IPS-15b (cell line): ENCODE measurements at regions not wholly inside any gene's neighbourhood (a gene's known extent, or its start where the extent isn't known, plus 50 kb on each side); places are given as distances from the start of the nearest gene placed in this dataset.
"Not testable (repeated sequence)": the region's sequence is repeated elsewhere in the genome, so short reads cannot be mapped to it uniquely, and the experiment has no call there.

Experiments used
- H3K27me3 ChIP-seq: one replicate; pipeline ENCODE4 v1.6.1; 2013; ENCODE audit warnings: low read length; ENCODE audit not compliant: control insufficient read depth, insufficient read depth
- H3K36me3 ChIP-seq: one replicate; pipeline ENCODE4 v1.6.1; 2013; ENCODE audit warnings: low read length; ENCODE audit not compliant: control insufficient read depth, insufficient read depth
- H3K4me1 ChIP-seq: one replicate; pipeline ENCODE4 v1.6.1; 2013; ENCODE audit warnings: mild to moderate bottlenecking, low read length; ENCODE audit not compliant: control insufficient read depth, insufficient read depth
- H3K4me3 ChIP-seq: one replicate; pipeline ENCODE4 v1.5.1; 2013; ENCODE audit warnings: low read depth, low read length
- H3K9ac ChIP-seq: one replicate; pipeline ENCODE4 v1.6.1; 2013; ENCODE audit warnings: low read depth, mild to moderate bottlenecking, low read length
- H3K9me3 ChIP-seq: one replicate; pipeline ENCODE4 v1.6.1; 2013; ENCODE audit warnings: mild to moderate bottlenecking, low read length; ENCODE audit not compliant: control insufficient read depth, insufficient read depth

DNA sequence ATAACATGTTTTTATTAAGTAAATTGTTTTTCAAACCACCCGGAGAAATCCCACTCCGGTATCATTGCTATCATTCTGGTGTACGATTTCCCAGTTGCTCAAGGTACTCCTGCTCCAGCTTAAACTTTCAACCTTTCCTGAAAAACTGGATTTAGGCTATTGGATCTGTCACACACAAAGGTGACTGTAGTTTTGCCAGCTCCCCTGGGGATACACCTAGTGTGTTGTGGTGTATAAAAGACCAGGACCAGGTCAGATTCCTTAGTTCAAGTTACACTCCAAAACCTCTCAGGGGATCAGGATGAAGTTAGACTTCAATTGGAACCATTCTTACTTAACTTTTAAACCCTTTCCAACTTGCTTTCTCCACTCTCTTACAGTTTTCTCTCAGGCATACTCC is 303.9 kb downstream of the NOVA1 start:
- Histone ChIP-seq H3K4me1 (no peaks in the 10 kb centered on the region), H3K36me3 (no peaks in the 10 kb centered on the region), H3K9me3 (no peaks in the 10 kb centered on the region), H3K4me3 (no peak overlapping the region), H3K9ac (no peak overlapping the region), H3K27me3 (no peaks in the 10 kb centered on the region)

GRCh38 chr14:26289891-26290486 is 307.8 kb downstream of the NOVA1 start:
- no peaks in the 10 kb centered on the region for H3K9me3 ChIP-seq
- no peak overlapping the region for H3K9ac ChIP-seq
- H3K36me3 ChIP-seq: no peaks in the 10 kb centered on the region
- no peak overlapping the region for H3K4me3 ChIP-seq
- H3K27me3 ChIP-seq: no peaks in the 10 kb centered on the region
- no peaks in the 10 kb centered on the region for H3K4me1 ChIP-seq

- no peaks in the 10 kb centered on the region for H3K27me3 ChIP-seq
These were observed 311.0 kb downstream of the NOVA1 start for GRCh38 chr14:26286913-26287205.

DNA sequence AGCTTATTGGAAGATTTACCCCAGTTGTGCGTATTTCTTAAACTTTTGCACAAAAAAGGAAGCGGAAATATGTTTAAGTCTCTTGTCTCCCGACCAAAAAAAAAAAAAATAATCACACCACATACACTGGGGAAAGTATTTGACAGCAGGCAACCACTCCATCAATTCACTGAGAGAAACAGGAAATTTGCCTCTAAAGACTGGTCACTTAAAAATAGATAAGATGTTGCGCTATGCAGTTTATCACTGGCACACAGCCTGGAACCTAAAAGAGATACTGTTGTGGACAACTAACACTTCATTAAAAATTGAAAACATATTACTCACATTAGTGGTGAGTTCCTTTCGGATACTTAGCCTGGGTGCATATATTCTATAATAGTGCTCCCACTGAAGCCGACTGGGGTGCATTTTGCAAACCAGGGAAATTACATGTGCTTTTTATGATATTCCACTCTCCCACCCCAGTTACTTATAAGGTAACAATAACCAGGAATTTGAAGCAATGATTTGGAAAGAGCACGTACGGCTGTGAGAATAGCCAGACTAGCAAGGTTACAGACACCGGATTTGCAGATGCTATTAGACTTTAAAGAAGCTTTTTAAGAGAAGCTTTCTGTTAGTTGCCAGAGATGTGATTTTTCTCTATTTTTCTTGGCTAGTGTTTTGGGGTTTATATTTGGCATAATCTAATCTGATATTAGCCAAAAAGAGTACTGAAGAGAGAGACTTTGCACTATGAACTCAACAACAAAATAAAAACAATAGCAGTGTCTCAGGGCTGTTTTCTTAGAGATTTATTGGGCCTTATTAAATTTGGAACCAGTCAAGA is 311.5 kb downstream of the NOVA1 start:
- H3K4me3 ChIP-seq: no peak overlapping the region
- no peak overlapping the region for H3K9ac ChIP-seq
- no peaks in the 10 kb centered on the region for H3K9me3 ChIP-seq
- H3K36me3 ChIP-seq: no peaks in the 10 kb centered on the region
- H3K27me3 ChIP-seq: no peaks in the 10 kb centered on the region
- H3K4me1 ChIP-seq: peaks cover 11% of the 10 kb centered on the region

More at GRCh38 chr14:26286913-26287205, 311.0 kb downstream of the NOVA1 start:
- no peak overlapping the region for H3K4me3 ChIP-seq
- no peaks in the 10 kb centered on the region for H3K36me3 ChIP-seq
- no peaks in the 10 kb centered on the region for H3K9me3 ChIP-seq
- no peak overlapping the region for H3K9ac ChIP-seq
- peaks cover 6% of the 10 kb centered on the region for H3K4me1 ChIP-seq

GRCh38 chr14:26282578-26282977 is 315.3 kb downstream of the NOVA1 start:
- no peaks in the 10 kb centered on the region for H3K9me3 ChIP-seq
- H3K27me3 ChIP-seq: no peaks in the 10 kb centered on the region
- H3K4me1 ChIP-seq: peaks cover 11% of the 10 kb centered on the region
- no peak overlapping the region for H3K4me3 ChIP-seq
- H3K36me3 ChIP-seq: no peaks in the 10 kb centered on the region
- no peak overlapping the region for H3K9ac ChIP-seq

DNA sequence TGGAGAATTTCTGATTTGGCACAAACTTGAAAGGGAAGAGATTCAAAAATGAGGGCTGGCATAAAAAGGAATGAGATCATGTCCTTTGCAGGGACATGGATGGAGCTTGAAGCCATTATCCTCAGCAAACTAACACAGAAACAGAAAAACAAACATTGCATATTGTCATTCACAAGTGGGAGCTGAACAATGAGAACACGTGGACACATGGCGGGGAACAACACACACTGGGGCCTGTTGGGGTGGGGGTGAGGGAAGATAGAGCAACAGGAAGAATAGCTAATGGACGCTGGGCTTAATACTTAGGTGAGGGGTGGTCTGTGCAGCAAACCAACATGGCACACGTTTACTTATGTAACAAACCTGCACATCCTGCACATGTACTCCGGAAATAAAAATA is 315.8 kb downstream of the NOVA1 start:
- not testable (repeated sequence) for H3K9ac ChIP-seq, H3K36me3 ChIP-seq, H3K27me3 ChIP-seq, H3K4me3 ChIP-seq, H3K9me3 ChIP-seq
- H3K4me1 ChIP-seq: peaks cover 11% of the 10 kb centered on the region

DNA sequence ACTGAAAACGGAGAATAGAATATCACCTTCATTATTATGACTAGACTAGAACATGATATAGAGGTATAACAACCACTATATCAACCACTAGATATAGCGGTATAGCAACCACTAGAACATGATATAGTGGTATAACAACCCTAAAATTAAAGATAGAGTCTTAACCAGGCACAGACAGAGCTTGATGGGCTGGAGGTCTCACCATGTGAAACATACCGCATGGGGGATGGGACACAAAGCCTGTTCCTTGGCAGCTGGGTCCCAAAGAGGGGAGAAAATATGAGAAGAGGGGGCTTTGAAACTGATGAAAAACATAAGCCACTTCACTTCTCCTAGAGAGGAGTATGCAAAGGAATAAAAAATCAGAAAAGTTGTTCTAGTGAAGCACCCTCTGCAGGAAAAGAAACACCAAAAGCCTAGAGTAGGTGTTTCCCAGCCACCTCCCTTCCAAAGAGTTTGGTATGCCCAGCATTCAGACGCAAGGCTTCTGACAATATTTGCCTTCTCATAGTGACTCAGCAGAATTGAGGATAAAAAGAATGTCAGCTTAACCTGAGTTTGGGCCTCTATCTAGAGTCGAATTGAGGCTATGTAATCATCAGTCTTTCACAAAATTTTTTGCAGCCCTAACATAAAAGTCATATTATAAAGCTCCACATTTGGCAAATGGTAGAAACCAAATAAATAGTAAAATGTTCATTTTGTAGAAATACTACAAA is 316.4 kb downstream of the NOVA1 start:
- H3K9ac ChIP-seq: no peak overlapping the region
- H3K4me1 ChIP-seq: peaks cover 11% of the 10 kb centered on the region
- no peaks in the 10 kb centered on the region for H3K9me3 ChIP-seq
- no peak overlapping the region for H3K4me3 ChIP-seq
- no peaks in the 10 kb centered on the region for H3K27me3 ChIP-seq
- H3K36me3 ChIP-seq: no peaks in the 10 kb centered on the region

GRCh38 chr14:26276757-26277156 is 321.1 kb downstream of the NOVA1 start:
- Histone ChIP-seq H3K9me3 (no peaks in the 10 kb centered on the region), H3K9ac (no peak overlapping the region), H3K4me3 (no peak overlapping the region), H3K27me3 (no peaks in the 10 kb centered on the region), H3K4me1 (peaks cover 4% of the 10 kb centered on the region), H3K36me3 (no peaks in the 10 kb centered on the region)

DNA sequence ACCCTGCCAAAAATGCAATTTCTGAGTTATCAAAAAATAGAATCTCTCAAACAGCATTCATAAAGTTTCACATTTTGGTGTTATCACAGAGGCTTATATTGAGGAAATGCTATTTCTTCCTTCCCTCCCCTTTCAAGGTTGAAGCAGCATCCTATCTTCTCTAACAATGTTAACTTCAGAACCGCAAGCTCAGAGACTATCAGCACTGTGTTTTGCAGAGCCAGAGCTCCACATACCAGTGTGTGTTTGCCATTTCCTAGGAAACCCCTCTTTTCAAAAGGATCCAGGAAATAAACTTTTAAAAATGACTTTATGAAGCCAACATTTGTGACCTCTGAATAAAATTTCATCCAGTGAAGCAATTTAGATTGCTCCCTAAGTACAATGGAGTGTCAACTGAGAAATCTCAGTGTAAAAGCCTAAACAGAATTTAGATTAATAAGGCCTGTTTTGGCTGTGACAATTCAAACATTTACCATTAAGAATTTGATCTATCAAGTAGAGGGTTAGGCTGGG is 332.6 kb downstream of the NOVA1 start:
- Histone ChIP-seq H3K9me3 (no peaks in the 10 kb centered on the region), H3K36me3 (no peaks in the 10 kb centered on the region), H3K4me3 (no peak overlapping the region), H3K9ac (no peak overlapping the region), H3K4me1 (peaks cover 9% of the 10 kb centered on the region), H3K27me3 (no peaks in the 10 kb centered on the region)

GRCh38 chr14:26261368-26262122 is 336.3 kb downstream of the NOVA1 start:
- Histone ChIP-seq H3K36me3 (no peaks in the 10 kb centered on the region), H3K4me3 (no peak overlapping the region), H3K9me3 (no peaks in the 10 kb centered on the region), H3K9ac (no peak overlapping the region), H3K27me3 (no peaks in the 10 kb centered on the region), H3K4me1 (peaks cover 9% of the 10 kb centered on the region)

DNA sequence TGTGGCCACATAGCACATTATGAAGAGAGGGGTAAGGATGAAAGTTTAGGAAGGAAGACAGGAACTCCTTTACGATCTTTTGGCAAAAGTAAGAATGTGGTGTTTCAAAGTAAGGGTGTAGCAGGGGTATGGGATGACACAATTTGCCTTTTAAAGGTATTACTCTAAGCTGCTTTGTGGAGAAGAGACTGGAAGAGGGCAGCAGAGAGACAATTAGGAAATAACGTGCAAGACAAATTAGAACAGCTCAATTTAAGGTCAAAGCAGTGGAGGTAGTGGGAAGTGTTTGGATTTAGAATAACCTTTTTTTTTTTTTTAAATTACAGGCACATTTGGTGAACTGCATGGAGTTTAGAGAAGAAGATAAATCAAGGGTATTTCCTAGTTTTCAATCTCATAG is 342.6 kb downstream of the NOVA1 start:
- H3K4me3 ChIP-seq: no peak overlapping the region
- no peaks in the 10 kb centered on the region for H3K9me3 ChIP-seq
- H3K36me3 ChIP-seq: no peaks in the 10 kb centered on the region
- H3K4me1 ChIP-seq: no peaks in the 10 kb centered on the region
- no peak overlapping the region for H3K9ac ChIP-seq
- no peaks in the 10 kb centered on the region for H3K27me3 ChIP-seq
